ENCODE measurements at regions not wholly inside any gene's neighbourhood (a gene's known extent, or its start where the extent isn't known, plus 50 kb on each side); places are given as distances from the start of the nearest gene placed in this dataset.
A peak's percentile ranks its signal among the peaks of the same experiment; 100 is the strongest.

- peak; percentile 90 for TF ChIP-seq GATA3 (IDR thresholded peaks at IDR 0.05; ENCODE audit: borderline replicate concordance)
- TF ChIP-seq FOXS1 (CRISPR knock-in tag; IDR thresholded peaks at IDR 0.05): no peak
- no peak for TF ChIP-seq POLR2AphosphoS2 (conservative IDR thresholded peaks at IDR 0.05; ENCODE audit: low read length)
- peak; percentile 90 to 94; a peak in 4 of 5 replicates for TF ChIP-seq JUN (IDR thresholded peaks at IDR 0.05)
- no peak for TF ChIP-seq FOSB (CRISPR knock-in tag; IDR thresholded peaks at IDR 0.05)
- peak; percentile 95 for TF ChIP-seq RARB (CRISPR knock-in tag; IDR thresholded peaks at IDR 0.05)
- no peak for TF ChIP-seq EHMT2 (IDR thresholded peaks at IDR 0.05; ENCODE audit: low read depth)
- peak; percentile 90 for TF ChIP-seq JUNB (IDR thresholded peaks at IDR 0.05)
- no peak for TF ChIP-seq ZFP36 (IDR thresholded peaks at IDR 0.05; ENCODE audit: borderline replicate concordance, partially characterized antibody)
- TF ChIP-seq, protein P1, sequence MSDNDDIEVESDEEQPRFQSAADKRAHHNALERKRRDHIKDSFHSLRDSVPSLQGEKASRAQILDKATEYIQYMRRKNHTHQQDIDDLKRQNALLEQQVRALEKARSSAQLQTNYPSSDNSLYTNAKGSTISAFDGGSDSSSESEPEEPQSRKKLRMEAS (IDR thresholded peaks at IDR 0.05): peak; percentile 96
- no peak for TF ChIP-seq NR3C1 (IDR thresholded peaks at IDR 0.05)
- no peak for TF ChIP-seq CHD2 (IDR thresholded peaks at IDR 0.05; ENCODE audit: low read length, partially characterized antibody)
- no peak for TF ChIP-seq MAFK (IDR thresholded peaks at IDR 0.05; ENCODE audit: partially characterized antibody)
- TF ChIP-seq, protein P2, sequence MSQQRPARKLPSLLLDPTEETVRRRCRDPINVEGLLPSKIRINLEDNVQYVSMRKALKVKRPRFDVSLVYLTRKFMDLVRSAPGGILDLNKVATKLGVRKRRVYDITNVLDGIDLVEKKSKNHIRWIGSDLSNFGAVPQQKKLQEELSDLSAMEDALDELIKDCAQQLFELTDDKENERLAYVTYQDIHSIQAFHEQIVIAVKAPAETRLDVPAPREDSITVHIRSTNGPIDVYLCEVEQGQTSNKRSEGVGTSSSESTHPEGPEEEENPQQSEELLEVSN (IDR thresholded peaks at IDR 0.05; ENCODE audit: borderline replicate concordance, low read depth): peak; percentile 79
- TF ChIP-seq, protein P3, sequence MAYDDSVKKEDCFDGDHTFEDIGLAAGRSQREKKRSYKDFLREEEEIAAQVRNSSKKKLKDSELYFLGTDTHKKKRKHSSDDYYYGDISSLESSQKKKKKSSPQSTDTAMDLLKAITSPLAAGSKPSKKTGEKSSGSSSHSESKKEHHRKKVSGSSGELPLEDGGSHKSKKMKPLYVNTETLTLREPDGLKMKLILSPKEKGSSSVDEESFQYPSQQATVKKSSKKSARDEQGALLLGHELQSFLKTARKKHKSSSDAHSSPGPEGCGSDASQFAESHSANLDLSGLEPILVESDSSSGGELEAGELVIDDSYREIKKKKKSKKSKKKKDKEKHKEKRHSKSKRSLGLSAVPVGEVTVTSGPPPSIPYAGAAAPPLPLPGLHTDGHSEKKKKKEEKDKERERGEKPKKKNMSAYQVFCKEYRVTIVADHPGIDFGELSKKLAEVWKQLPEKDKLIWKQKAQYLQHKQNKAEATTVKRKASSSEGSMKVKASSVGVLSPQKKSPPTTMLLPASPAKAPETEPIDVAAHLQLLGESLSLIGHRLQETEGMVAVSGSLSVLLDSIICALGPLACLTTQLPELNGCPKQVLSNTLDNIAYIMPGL (CRISPR knock-in tag; IDR thresholded peaks at IDR 0.05; ENCODE audit: borderline replicate concordance): no peak
These were observed 98.9 kb upstream of the ATP8B1 start (continued) for GRCh38 chr18:57901825-57902589.

DNA sequence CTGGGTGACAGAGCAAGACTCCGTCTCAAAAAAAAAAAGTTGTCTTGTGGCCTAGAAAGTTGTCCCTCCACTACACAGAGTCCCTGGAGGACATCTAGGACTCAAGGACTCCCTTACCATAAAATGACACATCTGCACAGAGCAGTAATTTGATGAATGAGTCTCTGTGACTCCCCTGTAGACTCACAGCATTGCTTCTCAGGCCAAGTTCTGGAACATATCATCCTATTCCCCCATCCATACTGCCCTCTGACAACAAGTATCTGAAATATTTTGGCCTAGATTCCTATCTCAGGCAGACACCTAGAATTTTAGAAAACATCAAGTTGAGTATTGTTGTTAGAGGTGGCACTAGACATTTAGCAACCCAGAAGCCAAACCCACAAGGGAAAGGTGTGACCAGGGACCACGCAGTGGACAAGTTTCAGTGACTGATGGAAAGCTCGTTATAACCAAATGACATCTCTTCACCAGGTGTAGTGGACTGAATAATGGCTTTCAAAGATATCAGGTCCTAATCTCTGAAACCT is 97.9 kb upstream of the ATP8B1 start:
- Histone ChIP-seq H3K27ac (peak overlapping the region; percentile 98), H3K4me2 (peak overlapping the region; percentile 63), H3K4me1 (peaks cover 49% of the 10 kb centered on the region), H3K4me3 (no peak overlapping the region), H3K9me3 (no peaks in the 10 kb centered on the region)
- WGBS (ENCODE audit: missing lambda C conversion rate): 91% methylated on average over 3 of the region's 3 CpGs
- ChIA-PET POLR2A (no interaction called here), CTCF (interaction anchor here (0.8 to 1.4 kb wide), 4 partner anchors 10 to 152 kb away, joined by 3 to 5 read pairs (median 4); no protein-coding TSS in a partner anchor)
- ATAC-seq (no peak), DNase-seq (ENCODE audit: low read depth in 1 of 2, low spot score in 1 of 2) (no peak), FAIRE-seq (no peak)
- no peak for TF ChIP-seq EHMT2 (IDR thresholded peaks at IDR 0.05; ENCODE audit: low read depth)
- TF ChIP-seq, protein P3 (CRISPR knock-in tag; IDR thresholded peaks at IDR 0.05; ENCODE audit: borderline replicate concordance): no peak
- TF ChIP-seq EHF (CRISPR knock-in tag; IDR thresholded peaks at IDR 0.05): no peak
- TF ChIP-seq, protein P4, sequence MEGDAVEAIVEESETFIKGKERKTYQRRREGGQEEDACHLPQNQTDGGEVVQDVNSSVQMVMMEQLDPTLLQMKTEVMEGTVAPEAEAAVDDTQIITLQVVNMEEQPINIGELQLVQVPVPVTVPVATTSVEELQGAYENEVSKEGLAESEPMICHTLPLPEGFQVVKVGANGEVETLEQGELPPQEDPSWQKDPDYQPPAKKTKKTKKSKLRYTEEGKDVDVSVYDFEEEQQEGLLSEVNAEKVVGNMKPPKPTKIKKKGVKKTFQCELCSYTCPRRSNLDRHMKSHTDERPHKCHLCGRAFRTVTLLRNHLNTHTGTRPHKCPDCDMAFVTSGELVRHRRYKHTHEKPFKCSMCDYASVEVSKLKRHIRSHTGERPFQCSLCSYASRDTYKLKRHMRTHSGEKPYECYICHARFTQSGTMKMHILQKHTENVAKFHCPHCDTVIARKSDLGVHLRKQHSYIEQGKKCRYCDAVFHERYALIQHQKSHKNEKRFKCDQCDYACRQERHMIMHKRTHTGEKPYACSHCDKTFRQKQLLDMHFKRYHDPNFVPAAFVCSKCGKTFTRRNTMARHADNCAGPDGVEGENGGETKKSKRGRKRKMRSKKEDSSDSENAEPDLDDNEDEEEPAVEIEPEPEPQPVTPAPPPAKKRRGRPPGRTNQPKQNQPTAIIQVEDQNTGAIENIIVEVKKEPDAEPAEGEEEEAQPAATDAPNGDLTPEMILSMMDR (IDR thresholded peaks at IDR 0.05): no peak
- no peak for TF ChIP-seq JUNB (IDR thresholded peaks at IDR 0.05)

All from A549 (cell line).